T-helper 1 cell treated with Interleukin-12 subunit alpha and Interleukin-12 subunit beta and Interleukin-4 antibody, amounts not matched to agents 30 ng/mL and 1 ng/mL, for 36 hours (primary cell): ENCODE measurements at regions not wholly inside any gene's neighbourhood (a gene's known extent, or its start where the extent isn't known, plus 50 kb on each side); places are given as distances from the start of the nearest gene placed in this dataset.

ENCODE experiments used
- intact Hi-C: fragments of 100-400 bp; cut with micrococcal nuclease; formaldehyde crosslinking; loops from one replicate; pipeline ENCODE4 v1.15.1; 2024

- intact Hi-C loops: no loop called here
Measured at GRCh38 chr18:22467760-22468553, 50.2 kb upstream of the CTAGE1 start.

GRCh38 chr18:22468554-22468891 is 50.8 kb upstream of the CTAGE1 start:
- intact Hi-C loops: no loop called here

- intact Hi-C loops: no loop called here
Measured at GRCh38 chr18:22469061-22469734, 51.5 kb upstream of the CTAGE1 start.

GRCh38 chr18:22469926-22470247 is 52.2 kb upstream of the CTAGE1 start:
- intact Hi-C loops: no loop called here

GRCh38 chr18:22470248-22471235 is 52.8 kb upstream of the CTAGE1 start:
- intact Hi-C loops: no loop called here

- intact Hi-C loops: no loop called here
Measured at GRCh38 chr18:22471546-22472131, 53.9 kb upstream of the CTAGE1 start.

- intact Hi-C loops: no loop called here
Measured at GRCh38 chr18:22473366-22473765, 55.7 kb upstream of the CTAGE1 start.

- intact Hi-C loops: no loop called here
Measured at GRCh38 chr18:22475426-22476100, 57.8 kb upstream of the CTAGE1 start.

- intact Hi-C loops: no loop called here
Measured at GRCh38 chr18:22477222-22477621, 59.5 kb upstream of the CTAGE1 start.

- intact Hi-C loops: no loop called here
Measured at GRCh38 chr18:22482948-22483347, 65.2 kb upstream of the CTAGE1 start.

- intact Hi-C loops: no loop called here
Measured at GRCh38 chr18:22483407-22483806, 65.7 kb upstream of the CTAGE1 start.

- intact Hi-C loops: no loop called here
Measured at GRCh38 chr18:22484471-22484870, 66.8 kb upstream of the CTAGE1 start.

- intact Hi-C loops: no loop called here
Measured at GRCh38 chr18:22485808-22486244, 68.1 kb upstream of the CTAGE1 start.

GRCh38 chr18:22486667-22487066 is 69.0 kb upstream of the CTAGE1 start:
- intact Hi-C loops: no loop called here

GRCh38 chr18:22488554-22488953 is 70.8 kb upstream of the CTAGE1 start:
- intact Hi-C loops: no loop called here

- intact Hi-C loops: no loop called here
Measured at GRCh38 chr18:22489704-22490103, 72.0 kb upstream of the CTAGE1 start.

GRCh38 chr18:22490429-22490846 is 72.7 kb upstream of the CTAGE1 start:
- intact Hi-C loops: no loop called here

- intact Hi-C loops: no loop called here
Measured at GRCh38 chr18:22493255-22493654, 75.5 kb upstream of the CTAGE1 start.

GRCh38 chr18:22493940-22494339 is 76.2 kb upstream of the CTAGE1 start:
- intact Hi-C loops: no loop called here

- intact Hi-C loops: no loop called here
Measured at GRCh38 chr18:22494771-22495170, 77.1 kb upstream of the CTAGE1 start.

- intact Hi-C loops: no loop called here
Measured at GRCh38 chr18:22499421-22499820, 81.7 kb upstream of the CTAGE1 start.
